SK-N-MC (cell line): ENCODE measurements at regions not wholly inside any gene's neighbourhood (a gene's known extent, or its start where the extent isn't known, plus 50 kb on each side); places are given as distances from the start of the nearest gene placed in this dataset.

Experiments
- EZH2 ChIP-seq: fragments of 200-600 bp; sonication (generic); IDR thresholded peaks from one replicate; pipeline ENCODE4 v1.6.1; 2017; ENCODE audit warnings: antibody characterized with exemption
- FOXP2 ChIP-seq: optimal IDR thresholded peaks from 2 replicates; pipeline ENCODE3; 2011; ENCODE audit warnings: mild to moderate bottlenecking, moderate library complexity; ENCODE audit not compliant: insufficient read depth; ENCODE audit errors: extremely low read length, control extremely low read depth
- POLR2AphosphoS5 ChIP-seq: IDR thresholded peaks from 2 replicates; pipeline ENCODE4 v1.6.1; 2012; ENCODE audit warnings: mild to moderate bottlenecking, low read depth, low read length, borderline replicate concordance

GRCh38 chr21:41643246-41643966, 123.4 kb downstream of the RIPK4 start:
- TF ChIP-seq POLR2AphosphoS5, result no peak
- no peak for TF ChIP-seq EZH2
- no peak for TF ChIP-seq FOXP2
